Esophagus squamous epithelium (tissue), 4 donors: ENCODE measurements at regions not wholly inside any gene's neighbourhood (a gene's known extent, or its start where the extent isn't known, plus 50 kb on each side); places are given as distances from the start of the nearest gene placed in this dataset.

Experiments used
- CTCF ChIP-seq, 6 experiments: fragments of 450-650 bp in 4 of 6; fragments of 200-600 bp in 2 of 6; sonication (generic) in 2 of 6; IDR thresholded peaks; one replicate each; pipeline ENCODE4 v1.5.1; 2016 to 2019; ENCODE audit warnings: antibody characterized with exemption in 6 of 6, mild to moderate bottlenecking in 4 of 6, moderate library complexity in 4 of 6
- POLR2A ChIP-seq, 4 donors: fragments of 450-650 bp; IDR thresholded peaks; one replicate each; pipeline ENCODE4 v1.6.1; 2017; ENCODE audit warnings: antibody characterized with exemption in 4 of 4, mild to moderate bottlenecking in 4 of 4, moderate library complexity in 3 of 4

DNA sequence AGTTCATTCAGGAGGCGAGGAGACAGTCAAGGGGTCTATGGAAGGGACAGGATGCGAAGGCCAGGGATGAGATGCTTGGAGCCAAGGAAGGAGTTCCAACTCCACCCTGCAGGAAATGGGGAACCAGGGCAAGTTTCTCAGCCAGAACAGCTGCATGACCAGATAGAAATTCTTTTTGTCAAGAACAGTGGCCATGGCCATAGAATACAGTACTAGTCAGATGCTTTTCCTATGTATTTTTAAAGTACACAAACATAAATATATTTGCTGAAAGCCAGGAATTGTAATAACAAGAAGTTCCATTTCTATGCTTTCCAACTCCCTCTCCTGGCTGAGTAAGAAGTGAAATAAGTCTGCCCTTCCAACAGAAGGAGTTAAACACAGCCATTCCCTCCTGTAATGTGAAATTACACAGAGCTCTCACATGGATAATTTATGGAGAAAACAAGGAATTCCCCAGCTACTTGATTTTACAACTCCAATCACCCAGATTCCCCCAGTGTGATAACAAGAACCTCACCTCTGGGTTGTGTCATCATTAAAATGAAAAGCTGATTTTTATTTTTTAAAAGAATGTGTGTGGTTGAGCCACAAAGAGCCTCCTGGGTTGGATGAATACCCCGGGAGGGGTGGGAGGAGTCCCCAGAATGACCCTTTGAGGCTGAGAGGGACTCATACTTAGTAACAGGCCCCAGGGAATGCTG is 124.6 kb upstream of the ARHGEF3 start:
- TF ChIP-seq POLR2A (IDR thresholded peaks at IDR 0.05): no peak
- TF ChIP-seq CTCF (IDR thresholded peaks at IDR 0.05): no peak
